ENCODE measurements at regions not wholly inside any gene's neighbourhood (a gene's known extent, or its start where the extent isn't known, plus 50 kb on each side); places are given as distances from the start of the nearest gene placed in this dataset.

GRCh38 chr17:71713846-71714245 lies 407.0 kb upstream of the SOX9 start:
- no peak overlapping the region for H2AFZ ChIP-seq (ENCODE audit: low read length)
- H3K4me2 ChIP-seq (ENCODE audit: low read length): no peak overlapping the region
- no peak overlapping the region for H3K27ac ChIP-seq (ENCODE audit: low read length)
- no peak for TF ChIP-seq EZH2 (IDR thresholded peaks at IDR 0.05; ENCODE audit: low read length, unreplicated experiment)
- no peak for TF ChIP-seq EZH2phosphoT487 (IDR thresholded peaks at IDR 0.05; ENCODE audit: borderline replicate concordance, low read length)
- no peak for TF ChIP-seq CTCF (conservative IDR thresholded peaks at IDR 0.05; ENCODE audit: low read depth, low read length)
- no peaks in the 10 kb centered on the region for H3K9me2 ChIP-seq (replicated peaks; ENCODE audit: low read length)
- DNase-seq: no peak
- CTCF ChIA-PET: no interaction called here
- no peak for ATAC-seq
- no peaks in the 10 kb centered on the region for H4K20me1 ChIP-seq (ENCODE audit: low read length)
- BruUV-seq (replicated peaks): no TSS peak
- H3K9ac ChIP-seq (ENCODE audit: low read length): no peak overlapping the region
- H3K79me2 ChIP-seq (ENCODE audit: low read length): no peaks in the 10 kb centered on the region
- POLR2A ChIA-PET (ENCODE audit: unreplicated experiment): no interaction called here
- no peaks in the 10 kb centered on the region for H3K27me3 ChIP-seq (ENCODE audit: low read length)
- no peaks in the 10 kb centered on the region for H3K36me3 ChIP-seq (ENCODE audit: low read depth, low read length)
- intact Hi-C loops (cut with micrococcal nuclease): no loop called here
- no peaks in the 10 kb centered on the region for H3K9me3 ChIP-seq (ENCODE audit: low read length)
- H3F3A ChIP-seq (ENCODE audit: low read length, unreplicated experiment): no peaks in the 10 kb centered on the region
- H3K4me1 ChIP-seq (ENCODE audit: insufficient read depth, low read length): no peaks in the 10 kb centered on the region
- H3K4me3 ChIP-seq (ENCODE audit: low read length): no peak overlapping the region

- H3K4me3 ChIP-seq (ENCODE audit: low read length): no peak overlapping the region
- H3K4me1 ChIP-seq (ENCODE audit: insufficient read depth, low read length): no peaks in the 10 kb centered on the region
- H3K27me3 ChIP-seq (ENCODE audit: low read length): no peaks in the 10 kb centered on the region
- H3K9ac ChIP-seq (ENCODE audit: low read length): no peak overlapping the region
- TF ChIP-seq EZH2phosphoT487 (IDR thresholded peaks at IDR 0.05; ENCODE audit: borderline replicate concordance, low read length) (no peak), CTCF (conservative IDR thresholded peaks at IDR 0.05; ENCODE audit: low read depth, low read length) (no peak), EZH2 (IDR thresholded peaks at IDR 0.05; ENCODE audit: low read length, unreplicated experiment) (no peak)
- no peaks in the 10 kb centered on the region for H3F3A ChIP-seq (ENCODE audit: low read length, unreplicated experiment)
- no peak for ATAC-seq
- no peaks in the 10 kb centered on the region for H3K36me3 ChIP-seq (ENCODE audit: low read depth, low read length)
- H3K9me3 ChIP-seq (ENCODE audit: low read length): no peaks in the 10 kb centered on the region
- H4K20me1 ChIP-seq (ENCODE audit: low read length): no peaks in the 10 kb centered on the region
- H2AFZ ChIP-seq (ENCODE audit: low read length): no peak overlapping the region
- H3K79me2 ChIP-seq (ENCODE audit: low read length): no peaks in the 10 kb centered on the region
- DNase-seq: no peak
- ChIA-PET POLR2A (ENCODE audit: unreplicated experiment) (no interaction called here), CTCF (no interaction called here)
- no peak overlapping the region for H3K4me2 ChIP-seq (ENCODE audit: low read length)
- intact Hi-C loops (cut with micrococcal nuclease): no loop called here
- no peaks in the 10 kb centered on the region; the same call in 1 of the 2 replicates for H3K9me2 ChIP-seq (replicated peaks; ENCODE audit: low read length)
- BruUV-seq (replicated peaks): no TSS peak
- no peak overlapping the region for H3K27ac ChIP-seq (ENCODE audit: low read length)
Measured at GRCh38 chr17:71724339-71724738, 396.5 kb upstream of the SOX9 start.

- TF ChIP-seq EZH2 (IDR thresholded peaks at IDR 0.05; ENCODE audit: low read length, unreplicated experiment) (no peak), CTCF (conservative IDR thresholded peaks at IDR 0.05; ENCODE audit: low read depth, low read length) (no peak), EZH2phosphoT487 (IDR thresholded peaks at IDR 0.05; ENCODE audit: borderline replicate concordance, low read length) (no peak)
- Histone ChIP-seq H3K27ac (ENCODE audit: low read length) (no peak overlapping the region), H3K4me1 (ENCODE audit: insufficient read depth, low read length) (no peaks in the 10 kb centered on the region), H3K9me3 (ENCODE audit: low read length) (no peaks in the 10 kb centered on the region), H3K36me3 (ENCODE audit: low read depth, low read length) (no peaks in the 10 kb centered on the region), H3K9me2 (replicated peaks; ENCODE audit: low read length) (no peaks in the 10 kb centered on the region; the same call in 1 of the 2 replicates), H3K9ac (ENCODE audit: low read length) (no peak overlapping the region), H3F3A (ENCODE audit: low read length, unreplicated experiment) (no peaks in the 10 kb centered on the region), H3K4me2 (ENCODE audit: low read length) (no peak overlapping the region), H3K27me3 (ENCODE audit: low read length) (no peaks in the 10 kb centered on the region), H2AFZ (ENCODE audit: low read length) (no peak overlapping the region), H3K4me3 (ENCODE audit: low read length) (no peak overlapping the region), H4K20me1 (ENCODE audit: low read length) (no peaks in the 10 kb centered on the region), H3K79me2 (ENCODE audit: low read length) (no peaks in the 10 kb centered on the region)
- BruUV-seq (replicated peaks): no TSS peak
- ChIA-PET POLR2A (ENCODE audit: unreplicated experiment) (no interaction called here), CTCF (no interaction called here)
- intact Hi-C loops (cut with micrococcal nuclease): no loop called here
- DNase-seq (no peak), ATAC-seq (no peak)
Measured at GRCh38 chr17:71725811-71726210, 395.0 kb upstream of the SOX9 start.
